LNCAP (cell line): ENCODE measurements at regions not wholly inside any gene's neighbourhood (a gene's known extent, or its start where the extent isn't known, plus 50 kb on each side); places are given as distances from the start of the nearest gene placed in this dataset.
A peak's percentile ranks its signal among the peaks of the same experiment; 100 is the strongest.

ENCODE experiments used
- CTCF ChIP-seq: fragments of 450-650 bp; IDR thresholded peaks from 2 replicates; pipeline ENCODE4 v1.5.1; 2017; ENCODE audit warnings: mild to moderate bottlenecking

DNA sequence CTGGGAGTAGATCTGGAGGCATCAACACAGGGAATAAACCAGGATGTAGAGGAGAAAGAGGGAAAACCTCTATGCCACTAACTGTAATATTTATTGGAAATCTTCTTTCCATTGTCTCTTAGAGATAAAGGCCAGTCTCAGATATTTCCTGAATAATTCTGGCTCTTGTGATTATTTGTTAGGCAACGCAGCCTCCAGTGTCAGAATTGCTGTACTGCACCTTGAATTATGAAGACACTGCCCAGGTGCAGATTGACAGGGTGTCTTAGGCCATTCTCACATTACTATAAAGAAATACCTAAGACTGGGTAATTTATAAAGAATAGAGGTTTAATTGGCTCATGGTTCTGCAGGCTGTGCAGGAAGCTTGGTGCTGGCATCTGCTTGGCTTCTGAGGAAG, 100.7 kb upstream of the ZDHHC15 start:
- TF ChIP-seq CTCF, result no peak

GRCh38 chrX:75609406-75609805, 86.6 kb upstream of the ZDHHC15 start:
- TF ChIP-seq CTCF, result no peak

GRCh38 chrX:75603833-75604232, 81.0 kb upstream of the ZDHHC15 start:
- peak; percentile 49 for TF ChIP-seq CTCF

- no peak for TF ChIP-seq CTCF
These were observed 73.3 kb upstream of the ZDHHC15 start for GRCh38 chrX:75596178-75596577.

DNA sequence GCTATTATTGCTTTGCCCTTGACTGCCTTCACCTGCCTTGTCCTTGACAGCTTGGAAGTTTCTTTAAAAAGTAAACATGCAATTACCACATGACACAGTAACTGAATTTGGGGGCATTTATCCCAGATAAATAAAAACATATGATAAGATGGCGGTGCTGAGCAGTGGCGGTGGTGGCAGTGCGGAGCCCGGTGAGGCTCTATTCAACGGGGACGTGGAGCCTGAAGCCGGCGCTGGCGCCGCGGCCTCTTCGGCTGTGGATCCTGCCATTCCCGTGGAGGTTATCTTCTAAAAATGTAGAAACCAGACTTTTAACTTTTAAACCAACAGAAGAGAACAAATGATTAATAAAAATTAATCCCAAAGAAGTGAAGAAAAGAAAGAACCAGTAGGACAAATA, 59.7 kb upstream of the ZDHHC15 start:
- no peak for TF ChIP-seq CTCF
